Activated naive CD4-positive, alpha-beta T cell treated with anti-CD3 and anti-CD28 coated beads for 36 hours (primary cell): ENCODE measurements at regions not wholly inside any gene's neighbourhood (a gene's known extent, or its start where the extent isn't known, plus 50 kb on each side); places are given as distances from the start of the nearest gene placed in this dataset.
"Not testable (repeated sequence)": the region's sequence is repeated elsewhere in the genome, so short reads cannot be mapped to it uniquely, and the experiment has no call there.

Experiments used
- CTCF ChIA-PET: fragments of 350-600 bp; sonication (Branson Sonifier 250); formaldehyde crosslinking; loops from one replicate; lab custom pipeline; 2021; ENCODE audit warnings: antibody characterized with exemption; lab: Charles Lee
- DNase-seq: peaks from one replicate; pipeline ENCODE4 v3.0.0-alpha.2; 2020
- H3K27ac Mint-ChIP-seq: one replicate; pipeline ENCODE4 v1.8.0; 2021; ENCODE audit warnings: mild to moderate bottlenecking, mixed read lengths
- H3K27me3 Mint-ChIP-seq: one replicate; pipeline ENCODE4 v1.8.0; 2021; ENCODE audit warnings: low read depth, mixed read lengths
- H3K36me3 Mint-ChIP-seq: one replicate; pipeline ENCODE4 v1.8.0; 2021; ENCODE audit warnings: low read depth, mixed read lengths
- H3K4me1 Mint-ChIP-seq: one replicate; pipeline ENCODE4 v1.8.0; 2021; ENCODE audit warnings: low read depth, mixed read lengths
- H3K4me3 Mint-ChIP-seq: one replicate; pipeline ENCODE4 v1.8.0; 2021; ENCODE audit warnings: mild to moderate bottlenecking, moderate library complexity, mixed read lengths
- H3K9me3 Mint-ChIP-seq: one replicate; pipeline ENCODE4 v1.8.0; 2021; ENCODE audit warnings: mixed read lengths
- intact Hi-C: fragments of 100-400 bp; cut with micrococcal nuclease; formaldehyde crosslinking; loops from one replicate; pipeline ENCODE4 v1.15.1; 2023

DNA sequence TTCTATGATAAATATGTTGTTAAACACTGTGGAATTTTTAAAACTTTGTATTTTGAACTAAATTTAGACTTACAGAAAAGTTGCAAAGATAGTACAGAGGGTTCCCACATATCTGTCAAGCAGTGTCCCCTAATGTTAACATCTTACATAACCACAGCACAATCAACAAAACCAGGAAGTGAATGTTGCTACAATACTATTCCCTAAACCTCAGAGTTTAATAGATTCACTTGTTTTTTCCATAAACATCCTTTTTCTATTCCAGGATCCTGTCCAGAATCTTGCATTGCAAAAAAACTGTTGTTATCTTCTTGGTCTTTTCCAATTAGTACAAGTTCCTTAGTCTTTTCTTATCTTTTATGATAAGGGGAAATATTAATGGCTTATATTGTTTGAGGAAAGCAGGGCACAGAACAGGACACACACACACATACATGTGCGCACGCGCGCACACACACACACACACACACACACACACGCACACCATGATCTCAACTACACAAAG lies 251.1 kb upstream of the TRIB2 start:
- no peak for DNase-seq
- CTCF ChIA-PET: no interaction called here
- Mint-ChIP-seq H3K36me3 (no peaks in the 10 kb centered on the region), H3K9me3 (peaks cover 1% of the 10 kb centered on the region), H3K27me3 (no peaks in the 10 kb centered on the region), H3K4me1 (peaks cover 10% of the 10 kb centered on the region), H3K27ac (no peak overlapping the region), H3K4me3 (no peak overlapping the region)
- intact Hi-C loops: no loop called here

DNA sequence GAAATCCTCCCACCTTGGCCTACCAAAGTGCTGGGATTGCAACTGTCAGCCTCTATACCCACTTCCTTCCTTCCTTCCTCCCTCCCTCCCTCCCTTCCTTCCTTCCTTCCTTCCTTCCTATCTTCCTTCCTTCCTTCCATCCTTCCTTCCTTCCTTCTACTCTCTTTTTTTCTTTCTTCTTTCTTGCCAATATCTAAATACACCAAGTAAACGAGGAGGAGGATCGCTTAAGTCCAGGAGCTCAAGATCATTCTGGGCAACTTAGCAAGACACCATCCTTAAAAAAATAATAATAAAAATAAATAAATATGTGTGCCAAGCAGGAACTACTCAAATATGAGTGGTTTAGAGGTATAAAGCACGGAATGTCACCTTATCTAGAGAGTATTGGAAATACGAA lies 249.4 kb upstream of the TRIB2 start:
- intact Hi-C loops: no loop called here
- Mint-ChIP-seq H3K27ac (no peak overlapping the region), H3K4me3 (no peak overlapping the region), H3K4me1 (peaks cover 10% of the 10 kb centered on the region), H3K27me3 (no peaks in the 10 kb centered on the region), H3K9me3 (peaks cover 4% of the 10 kb centered on the region), H3K36me3 (peaks cover 2% of the 10 kb centered on the region)
- no peak for DNase-seq
- CTCF ChIA-PET: no interaction called here

DNA sequence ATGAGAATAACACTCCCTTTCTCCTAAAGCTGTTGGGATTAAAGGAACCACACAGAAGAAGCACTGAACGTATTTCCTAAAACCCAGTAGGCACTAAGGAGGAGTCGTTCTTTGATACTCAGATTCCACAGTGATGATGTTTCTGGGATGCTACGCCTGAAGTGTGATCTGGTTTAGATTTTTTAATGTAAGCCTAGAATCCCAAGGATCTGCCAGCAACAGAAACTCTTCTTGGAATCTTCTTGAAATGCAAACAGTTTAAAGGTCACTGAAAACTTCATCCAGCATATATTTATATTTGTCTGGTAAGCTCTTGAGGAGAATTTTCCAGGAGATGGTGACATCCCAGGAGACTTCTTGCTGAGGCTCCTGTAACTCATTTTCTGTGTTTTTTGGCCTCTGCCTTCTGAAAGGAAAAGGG lies 247.6 kb upstream of the TRIB2 start:
- Mint-ChIP-seq H3K4me1 (peaks cover 10% of the 10 kb centered on the region), H3K27me3 (no peaks in the 10 kb centered on the region), H3K9me3 (peaks cover 8% of the 10 kb centered on the region), H3K36me3 (peaks cover 3% of the 10 kb centered on the region), H3K27ac (no peak overlapping the region), H3K4me3 (no peak overlapping the region)
- no peak for DNase-seq
- CTCF ChIA-PET: no interaction called here
- intact Hi-C loops: no loop called here

DNA sequence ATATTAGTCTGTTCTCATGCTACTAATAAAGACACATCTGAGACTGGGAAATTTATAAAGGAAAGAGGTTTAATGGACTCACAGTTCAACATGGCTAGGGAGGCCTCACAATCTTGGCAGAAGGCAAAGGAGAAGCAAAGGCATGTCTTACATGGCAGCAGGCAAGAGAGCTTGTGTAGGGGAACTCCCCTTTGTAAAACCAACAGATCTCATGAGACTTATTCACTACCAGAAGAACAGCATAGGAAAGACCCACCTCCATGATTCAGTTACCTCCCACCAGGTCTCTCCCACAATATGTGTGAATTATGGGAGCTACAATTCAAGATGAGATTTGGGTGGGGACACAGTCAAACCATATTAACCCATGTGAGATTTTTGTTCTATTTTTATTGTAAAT lies 244.5 kb upstream of the TRIB2 start:
- H3K4me1 Mint-ChIP-seq, H3K4me3 Mint-ChIP-seq, intact Hi-C loops, CTCF ChIA-PET, H3K9me3 Mint-ChIP-seq, DNase-seq, H3K27me3 Mint-ChIP-seq, H3K27ac Mint-ChIP-seq, H3K36me3 Mint-ChIP-seq: not testable (repeated sequence)

DNA sequence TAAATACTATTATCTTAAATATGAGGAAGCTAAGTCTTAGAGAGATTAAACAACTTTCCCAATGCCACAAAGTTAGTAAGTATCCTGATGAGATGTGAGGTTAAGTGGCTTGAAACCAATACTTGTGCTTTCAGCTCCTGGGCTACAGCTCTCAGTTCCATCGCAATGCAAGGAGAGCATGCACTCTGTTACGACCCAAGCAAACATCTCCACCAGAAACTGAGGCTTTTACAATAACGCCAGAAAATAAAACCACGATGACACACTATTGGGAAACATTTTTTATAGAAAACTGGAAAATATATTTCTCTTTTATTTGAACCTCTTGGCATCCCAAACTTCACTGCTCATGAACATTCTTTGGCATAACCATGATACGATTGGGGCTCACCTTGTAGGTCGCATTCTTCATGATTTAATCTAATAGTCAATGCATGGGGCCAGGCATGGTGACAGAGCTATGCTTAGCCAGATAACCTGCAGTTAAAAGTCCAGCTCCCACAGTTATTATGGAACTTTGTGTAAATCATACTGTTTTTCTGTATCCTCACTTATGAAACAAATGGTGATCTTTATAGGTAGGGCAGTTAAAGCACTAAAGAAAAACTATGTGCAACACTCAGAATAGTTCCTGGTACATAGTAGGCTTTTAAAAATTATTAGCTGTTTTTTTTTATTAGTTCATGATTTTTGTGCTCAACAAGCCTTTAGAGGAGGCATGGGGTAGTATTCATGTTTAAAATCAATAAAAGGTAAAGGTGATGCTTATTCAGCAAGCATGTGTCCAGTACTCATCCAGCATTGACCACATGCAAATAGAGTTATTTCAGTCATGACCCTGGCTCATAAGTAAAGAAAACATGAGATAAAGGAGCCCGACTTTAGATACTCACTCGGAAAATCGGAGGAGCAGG lies 238.3 kb upstream of the TRIB2 start:
- H3K4me3 Mint-ChIP-seq: no peak overlapping the region
- intact Hi-C loops: no loop called here
- CTCF ChIA-PET: interaction anchor here (0.6 kb wide), 1 partner anchor 323 kb away, joined by 3 read pairs; no protein-coding TSS in a partner anchor

DNA sequence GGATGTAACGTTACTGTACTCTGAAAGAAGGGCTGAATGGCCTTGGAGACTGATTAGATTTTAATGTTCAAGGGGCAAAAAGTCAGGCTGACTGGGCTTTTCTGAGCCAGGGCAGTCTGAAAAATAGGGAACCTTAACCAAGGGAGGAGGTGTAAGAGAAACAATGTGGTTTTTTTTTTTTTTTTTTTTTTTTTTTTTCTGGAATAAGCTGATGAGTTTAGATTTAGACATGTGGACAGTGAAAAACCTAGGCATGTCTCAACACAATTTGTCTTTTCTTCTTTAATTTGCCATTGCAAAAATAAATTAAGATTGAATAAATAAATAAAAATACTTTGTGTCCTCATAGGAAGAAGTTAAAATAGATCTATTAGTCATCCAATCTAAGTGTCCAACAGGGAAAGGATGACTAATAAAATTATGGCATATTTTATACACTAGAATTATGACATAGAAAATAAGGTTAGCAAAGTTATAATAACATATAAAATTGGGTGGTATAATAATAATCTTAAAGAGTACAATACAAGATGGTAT lies 237.6 kb upstream of the TRIB2 start:
- Mint-ChIP-seq H3K27ac (no peak overlapping the region), H3K4me1 (peaks cover 5% of the 10 kb centered on the region), H3K27me3 (no peaks in the 10 kb centered on the region), H3K9me3 (no peaks in the 10 kb centered on the region), H3K36me3 (no peaks in the 10 kb centered on the region), H3K4me3 (no peak overlapping the region)
- no peak for DNase-seq
- CTCF ChIA-PET: no interaction called here
- intact Hi-C loops: no loop called here

More for the DNA sequence above, 238.3 kb upstream of the TRIB2 start:
- no peak overlapping the region for H3K27ac Mint-ChIP-seq
- no peaks in the 10 kb centered on the region for H3K36me3 Mint-ChIP-seq
- DNase-seq: no peak
- H3K9me3 Mint-ChIP-seq: no peaks in the 10 kb centered on the region
- H3K4me1 Mint-ChIP-seq: no peaks in the 10 kb centered on the region
- H3K27me3 Mint-ChIP-seq: no peaks in the 10 kb centered on the region

DNA sequence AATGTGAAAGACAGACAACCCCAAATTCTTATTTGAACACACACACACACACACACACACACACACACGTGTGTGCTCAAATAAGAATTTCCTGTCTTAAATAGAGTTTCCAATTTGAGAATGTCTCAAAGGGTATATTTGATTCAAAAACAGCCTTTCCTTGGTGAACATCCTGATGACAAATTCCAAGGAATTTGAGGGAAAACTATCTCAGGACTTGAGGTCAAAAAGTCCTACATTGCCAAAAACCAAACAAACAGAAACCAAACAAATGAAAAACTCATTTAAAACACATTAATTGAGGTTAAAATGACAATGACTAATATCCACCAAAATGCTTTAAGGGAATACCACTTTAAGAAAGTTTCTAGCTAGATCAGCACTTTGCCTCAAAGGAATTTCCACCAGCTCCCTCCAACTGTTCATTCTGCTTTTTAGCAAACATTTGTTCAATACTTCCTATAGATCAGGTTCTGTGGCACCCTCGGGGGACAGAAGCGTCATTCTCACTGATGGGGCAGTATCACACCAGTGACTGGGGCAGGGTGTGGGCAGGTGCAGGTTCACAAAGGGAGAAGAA lies 232.1 kb upstream of the TRIB2 start:
- H3K27ac Mint-ChIP-seq: no peak overlapping the region
- H3K27me3 Mint-ChIP-seq: no peaks in the 10 kb centered on the region
- H3K36me3 Mint-ChIP-seq: no peaks in the 10 kb centered on the region
- intact Hi-C loops: loop anchor here (1.0 kb wide), 1 partner anchor 22 kb away; no protein-coding TSS in a partner anchor
- H3K4me3 Mint-ChIP-seq: no peak overlapping the region
- no peak for DNase-seq
- no peaks in the 10 kb centered on the region for H3K9me3 Mint-ChIP-seq
- peaks cover 51% of the 10 kb centered on the region for H3K4me1 Mint-ChIP-seq
- CTCF ChIA-PET: no interaction called here

DNA sequence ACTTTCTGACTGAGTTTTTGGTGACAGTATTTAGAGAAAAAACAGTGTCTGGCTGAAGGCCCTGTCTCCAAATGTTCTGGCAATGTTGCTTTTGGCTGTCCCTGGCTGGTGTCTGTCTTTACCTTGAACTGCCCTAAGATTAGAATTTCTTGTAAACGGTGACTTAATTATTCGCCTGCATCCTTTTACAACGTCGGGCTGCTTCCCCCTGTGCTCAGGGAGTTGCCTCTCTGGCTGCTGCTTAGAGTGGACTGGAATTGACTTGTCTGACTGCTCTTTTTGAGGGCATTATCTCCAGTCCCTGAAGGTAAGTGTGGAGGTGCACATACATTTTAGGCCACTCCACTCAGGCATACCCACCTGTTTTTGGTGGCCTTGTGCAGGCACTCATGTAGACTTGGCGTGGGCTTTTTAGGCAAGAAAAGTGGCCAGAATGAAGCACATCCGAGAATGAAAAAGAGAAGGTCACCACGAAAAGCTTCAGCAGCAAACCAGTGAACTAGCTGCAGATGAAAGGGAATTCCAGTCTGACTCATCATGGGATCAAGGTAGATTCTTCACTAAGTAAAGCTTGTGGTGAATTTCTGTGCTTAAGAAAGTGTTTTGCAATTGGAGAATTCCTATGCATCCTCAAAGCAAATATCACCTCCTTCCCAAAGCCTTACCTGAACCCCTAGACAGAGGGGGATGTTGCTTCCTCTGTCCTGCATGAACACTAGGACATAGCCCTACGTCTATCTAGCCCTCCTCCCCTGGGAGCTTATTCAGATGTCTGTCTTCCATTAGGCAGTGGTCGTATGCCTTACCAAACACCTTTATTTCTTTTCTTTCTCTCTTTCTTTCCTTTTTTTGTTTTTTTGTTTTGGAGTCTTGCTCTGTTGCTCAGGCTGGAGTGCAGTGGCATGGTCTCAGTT lies 230.3 kb upstream of the TRIB2 start:
- CTCF ChIA-PET: no interaction called here

DNA sequence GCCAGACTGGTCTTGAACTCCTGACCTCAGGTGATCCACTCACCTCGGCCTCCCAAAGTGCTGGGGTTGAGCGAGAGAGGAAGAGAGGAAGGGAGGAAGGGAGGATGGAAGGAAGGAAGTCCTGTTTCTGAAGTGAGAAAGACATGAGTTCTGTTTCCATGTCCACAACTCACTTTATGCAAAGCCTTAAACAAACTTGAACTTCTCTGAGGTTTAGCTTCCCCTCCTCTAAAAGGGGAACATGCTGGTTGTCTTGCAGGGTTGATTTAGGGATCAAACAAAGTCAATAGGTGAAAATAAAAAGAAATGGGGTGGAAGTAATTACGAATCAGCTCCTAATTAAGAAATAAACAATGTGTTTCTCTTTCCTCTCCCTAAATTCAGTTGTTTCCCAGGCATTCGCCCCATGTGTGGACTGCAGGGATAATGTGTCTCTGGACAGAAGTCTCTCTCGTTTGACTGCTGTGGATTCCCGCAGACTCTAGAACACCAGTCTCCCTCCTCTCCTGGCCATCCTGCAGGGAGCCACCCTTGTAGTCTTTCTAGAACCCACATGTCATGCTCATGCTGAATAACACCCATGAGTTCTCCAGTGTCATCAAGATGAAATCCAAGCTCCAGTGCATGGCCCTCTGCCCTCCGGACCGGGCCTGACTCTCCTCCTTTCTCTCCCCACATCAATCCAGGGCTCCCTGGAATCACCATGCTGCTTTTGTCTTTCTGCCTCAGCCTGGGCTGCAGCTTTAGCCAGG lies 229.3 kb upstream of the TRIB2 start:
- no peak overlapping the region for H3K4me3 Mint-ChIP-seq
- CTCF ChIA-PET: interaction anchor here (0.8 to 1.0 kb wide), 2 partner anchors 18 to 39 kb away, joined by 3 read pairs; no protein-coding TSS in a partner anchor
- no peak for DNase-seq
- intact Hi-C loops: loop anchor here (2.0 kb wide), 1 partner anchor 15 kb away; no protein-coding TSS in a partner anchor
- no peaks in the 10 kb centered on the region for H3K36me3 Mint-ChIP-seq
- H3K4me1 Mint-ChIP-seq: peaks cover 58% of the 10 kb centered on the region
- no peaks in the 10 kb centered on the region for H3K9me3 Mint-ChIP-seq
- H3K27me3 Mint-ChIP-seq: no peaks in the 10 kb centered on the region
- H3K27ac Mint-ChIP-seq: peak overlapping the region; percentile 2

More for the DNA sequence above, 230.3 kb upstream of the TRIB2 start:
- peaks cover 58% of the 10 kb centered on the region for H3K4me1 Mint-ChIP-seq
- intact Hi-C loops: no loop called here
- DNase-seq: no peak
- no peak overlapping the region for H3K4me3 Mint-ChIP-seq
- H3K9me3 Mint-ChIP-seq: no peaks in the 10 kb centered on the region
- H3K36me3 Mint-ChIP-seq: no peaks in the 10 kb centered on the region
- no peak overlapping the region for H3K27ac Mint-ChIP-seq
- H3K27me3 Mint-ChIP-seq: no peaks in the 10 kb centered on the region

DNA sequence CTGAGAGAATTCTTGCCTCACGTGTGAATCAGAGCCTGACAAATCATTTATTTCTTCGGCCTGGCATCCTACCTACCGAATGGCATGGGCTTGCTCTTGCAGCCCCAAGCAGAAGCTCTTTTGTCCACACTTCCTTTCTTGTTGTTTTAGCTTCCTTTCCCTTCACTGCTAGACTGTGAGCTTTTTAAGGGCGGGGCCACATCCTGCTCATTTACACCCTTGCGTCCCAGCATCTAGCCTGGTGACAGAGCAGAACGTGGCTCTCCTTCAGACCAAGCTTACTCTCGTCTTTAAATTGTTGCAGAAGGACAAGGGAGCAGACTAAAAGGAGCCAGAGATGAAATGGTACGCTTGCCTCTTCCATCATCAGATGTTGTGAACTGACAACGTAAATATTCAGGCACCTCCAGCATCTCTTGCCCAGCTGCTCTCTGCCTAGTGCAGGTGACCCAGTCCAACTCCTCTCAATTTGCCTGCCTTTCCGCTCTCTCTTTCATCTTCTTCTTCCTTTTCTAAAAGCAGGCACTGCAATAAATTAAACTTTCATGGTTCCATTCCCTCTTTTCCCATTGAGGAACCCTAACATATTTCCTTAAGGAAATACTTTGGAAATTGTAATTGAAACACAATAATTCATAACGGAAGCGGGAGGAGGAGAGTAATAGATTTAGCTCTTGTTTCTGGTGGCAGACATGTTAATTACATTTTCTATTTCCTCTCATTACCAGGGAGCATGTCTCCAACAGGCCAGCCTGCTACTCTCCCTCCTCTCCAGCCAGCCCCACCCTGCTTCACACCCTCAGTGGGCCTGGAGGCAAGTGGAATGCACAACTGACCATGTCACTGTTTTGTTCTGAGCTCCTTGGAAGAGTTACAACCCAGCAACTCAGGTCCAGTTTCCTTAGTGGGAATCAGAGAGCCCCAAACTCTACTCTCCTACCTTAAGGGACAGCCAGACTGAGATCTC lies 228.1 kb upstream of the TRIB2 start:
- Mint-ChIP-seq H3K4me1 (peaks cover 67% of the 10 kb centered on the region), H3K4me3 (peak overlapping the region; percentile 26), H3K36me3 (peaks cover 1% of the 10 kb centered on the region), H3K27ac (peak overlapping the region; percentile 32), H3K9me3 (no peaks in the 10 kb centered on the region), H3K27me3 (no peaks in the 10 kb centered on the region)
- intact Hi-C loops: loop anchor here (2.0 kb wide), 1 partner anchor 14 kb away; no protein-coding TSS in a partner anchor
- CTCF ChIA-PET: interaction anchor here (0.8 to 1.4 kb wide), 3 partner anchors 9 to 41 kb away, joined by 3 to 4 read pairs (median 3); no protein-coding TSS in a partner anchor
- peak; percentile 78 for DNase-seq
